SK-N-SH treated with all-trans-retinoic acid at 6 μM for 48 hours (cell line): ENCODE measurements at regions not wholly inside any gene's neighbourhood (a gene's known extent, or its start where the extent isn't known, plus 50 kb on each side); places are given as distances from the start of the nearest gene placed in this dataset.

Experiments used
- CSDC2 ChIP-seq: fragments of 250-450 bp; sonication (Bioruptor Pico); IDR thresholded peaks from 2 replicates; pipeline ENCODE4 v1.5.0; 2020; ENCODE audit warnings: mild to moderate bottlenecking, moderate library complexity
- ISL1 ChIP-seq: fragments of 250-450 bp; sonication (Bioruptor Pico); IDR thresholded peaks from 2 replicates; pipeline ENCODE4 v2.1.2; 2022; ENCODE audit warnings: mild to moderate bottlenecking, moderate library complexity
- PPARA ChIP-seq: fragments of 250-450 bp; sonication (Bioruptor Pico); IDR thresholded peaks from 2 replicates; pipeline ENCODE4 v1.5.0; 2020; ENCODE audit warnings: mild to moderate bottlenecking, borderline replicate concordance
- SNAI2 ChIP-seq: fragments of 250-450 bp; sonication (Bioruptor Pico); IDR thresholded peaks from 2 replicates; pipeline ENCODE4 v1.5.0; 2020; ENCODE audit warnings: mild to moderate bottlenecking, moderate library complexity
- TCF4 ChIP-seq: fragments of 250-450 bp; sonication (Bioruptor Pico); IDR thresholded peaks from 2 replicates; pipeline ENCODE4 v1.8.0; 2021; ENCODE audit warnings: mild to moderate bottlenecking, moderate library complexity, borderline replicate concordance
- TOX ChIP-seq: fragments of 250-450 bp; sonication (Bioruptor Pico); IDR thresholded peaks from 2 replicates; pipeline ENCODE4 v1.8.0; 2021; ENCODE audit warnings: mild to moderate bottlenecking, moderate library complexity, borderline replicate concordance
- TSHZ2 ChIP-seq: fragments of 250-450 bp; sonication (Bioruptor Pico); IDR thresholded peaks from 2 replicates; pipeline ENCODE4 v1.5.0; 2020; ENCODE audit warnings: mild to moderate bottlenecking, moderate library complexity
- ZC3H10 ChIP-seq: fragments of 250-450 bp; sonication (Bioruptor Pico); IDR thresholded peaks from 2 replicates; pipeline ENCODE4 v1.5.1; 2021; ENCODE audit warnings: mild to moderate bottlenecking, moderate library complexity
- ZFP3 ChIP-seq: fragments of 250-450 bp; sonication (Bioruptor Pico); IDR thresholded peaks from 2 replicates; pipeline ENCODE4 v1.5.0; 2020; ENCODE audit warnings: mild to moderate bottlenecking, moderate library complexity
- ZFP30 ChIP-seq: fragments of 450-650 bp; formaldehyde crosslinking; IDR thresholded peaks from 2 replicates; pipeline ENCODE4 v1.5.0; 2022; ENCODE audit warnings: mild to moderate bottlenecking, moderate library complexity
- ZNF8 ChIP-seq: fragments of 450-650 bp; formaldehyde crosslinking; IDR thresholded peaks from 2 replicates; pipeline ENCODE4 v1.5.0; 2020; ENCODE audit warnings: mild to moderate bottlenecking, moderate library complexity

- TF ChIP-seq ISL1 (CRISPR knock-in tag): no peak
- TF ChIP-seq ZC3H10 (CRISPR knock-in tag): no peak
- TF ChIP-seq TSHZ2 (CRISPR knock-in tag): no peak
- no peak for TF ChIP-seq ZFP3
- TF ChIP-seq PPARA (CRISPR knock-in tag): no peak
- no peak for TF ChIP-seq ZFP30
- TF ChIP-seq TOX (CRISPR knock-in tag): no peak
- TF ChIP-seq TCF4 (CRISPR knock-in tag): no peak
- no peak for TF ChIP-seq SNAI2 (CRISPR knock-in tag)
- no peak for TF ChIP-seq ZNF8 (CRISPR knock-in tag)
- TF ChIP-seq CSDC2 (CRISPR knock-in tag): no peak
These were observed 92.3 kb upstream of the CD44 start for GRCh38 chr11:35046681-35047080.
